Breast epithelium (tissue), 4 donors: ENCODE measurements at regions not wholly inside any gene's neighbourhood (a gene's known extent, or its start where the extent isn't known, plus 50 kb on each side); places are given as distances from the start of the nearest gene placed in this dataset.
A peak's percentile ranks its signal among the peaks of the same experiment; 100 is the strongest.

ENCODE experiments used
- DNase-seq, 2 donors: peaks; one replicate each; pipeline ENCODE4 v3.0.0-alpha.2; 2019; ENCODE audit warnings: low spot score in 2 of 2
- H3K27ac ChIP-seq, 2 donors: fragments of 200-600 bp; sonication (generic) in 1 of 2; one replicate each; pipeline ENCODE4 v1.5.1; 2016 to 2019; ENCODE audit warnings: mild to moderate bottlenecking in 1 of 2
- H3K27me3 ChIP-seq, 2 donors: fragments of 200-600 bp; sonication (generic) in 1 of 2; one replicate each; pipeline versions ENCODE4 v1.5.1 to v1.6.0; 2017 to 2019; ENCODE audit warnings: control low read depth in 1 of 2, mild to moderate bottlenecking in 1 of 2
- H3K36me3 ChIP-seq: fragments of 200-600 bp; one replicate; pipeline ENCODE4 v1.5.1; 2019
- H3K4me1 ChIP-seq, 2 donors: fragments of 200-600 bp; sonication (generic); one replicate each; pipeline ENCODE4 v1.5.1; 2016 to 2019; ENCODE audit warnings: control low read depth in 1 of 2
- H3K4me3 ChIP-seq, 3 donors: fragments of 200-600 bp; sonication (generic); 1 replicate in 2 of 3; 2 replicates in 1 of 3; pipeline ENCODE4 v1.5.1; 2016 to 2019; ENCODE audit warnings: mild to moderate bottlenecking in 3 of 3, moderate library complexity in 2 of 3
- H3K9me3 ChIP-seq, 2 donors: fragments of 200-600 bp; sonication (generic) in 1 of 2; one replicate each; pipeline ENCODE4 v1.5.1; 2016 to 2019; ENCODE audit warnings: control low read depth in 1 of 2
- CTCF ChIP-seq, 3 donors: fragments of 450-650 bp; IDR thresholded peaks; one replicate each; pipeline ENCODE4 v1.5.1; 2016 to 2017; ENCODE audit warnings: antibody characterized with exemption in 3 of 3, mild to moderate bottlenecking in 3 of 3, moderate library complexity in 3 of 3
- POLR2A ChIP-seq: fragments of 450-650 bp; IDR thresholded peaks from one replicate; pipeline ENCODE4 v1.6.1; 2016; ENCODE audit warnings: antibody characterized with exemption, mild to moderate bottlenecking, moderate library complexity
- POLR2AphosphoS5 ChIP-seq, 3 donors: sonication (generic); formaldehyde crosslinking; IDR thresholded peaks; one replicate each; pipeline ENCODE4 v1.6.1; 2017; ENCODE audit warnings: antibody characterized with exemption in 3 of 3
- intact Hi-C: fragments of 100-400 bp; cut with DNase I; formaldehyde crosslinking; loops from one replicate; pipeline ENCODE4 v1.15.1; 2023; ENCODE audit warnings: low total_unique reads

- intact Hi-C loops = no loop called here
- Histone ChIP-seq H3K4me3 (no peak overlapping the region), H3K27me3 (no peaks in the 10 kb centered on the region), H3K4me1 (peaks cover 0 to 6% of the 10 kb centered on the region in 2 donors), H3K9me3 (no peaks in the 10 kb centered on the region), H3K27ac (peak overlapping the region; percentile 73 to 82), H3K36me3 (no peaks in the 10 kb centered on the region)
- peak in 1 of 2 donors; percentile 62 for DNase-seq
- TF ChIP-seq POLR2AphosphoS5 (IDR thresholded peaks at IDR 0.05) (peak; percentile 48 to 82 (median 69)), POLR2A (no peak)
Observed at GRCh38 chr2:226660526-226660925, 139.1 kb downstream of the IRS1 start.

GRCh38 chr2:226660124-226660523 lies 139.5 kb downstream of the IRS1 start:
- H3K4me3 ChIP-seq = no peak overlapping the region
- H3K9me3 ChIP-seq = no peaks in the 10 kb centered on the region
- no peaks in the 10 kb centered on the region for H3K27me3 ChIP-seq
- H3K27ac ChIP-seq = peak overlapping the region; percentile 73 to 82
- H3K4me1 ChIP-seq = peaks cover 0 to 6% of the 10 kb centered on the region in 2 donors
- H3K36me3 ChIP-seq = no peaks in the 10 kb centered on the region
- DNase-seq = no peak
- TF ChIP-seq POLR2AphosphoS5 (IDR thresholded peaks at IDR 0.05) (no peak), POLR2A (no peak), CTCF (IDR thresholded peaks at IDR 0.05) (no peak)
- intact Hi-C loops = no loop called here

- peaks cover 0 to 6% of the 10 kb centered on the region in 2 donors for H3K4me1 ChIP-seq
- intact Hi-C loops = no loop called here
- no peak for DNase-seq
- H3K9me3 ChIP-seq = no peaks in the 10 kb centered on the region
- H3K27me3 ChIP-seq = no peaks in the 10 kb centered on the region
- no peak overlapping the region for H3K4me3 ChIP-seq
- TF ChIP-seq CTCF (IDR thresholded peaks at IDR 0.05) = no peak
- TF ChIP-seq POLR2A = no peak
- no peak for TF ChIP-seq POLR2AphosphoS5 (IDR thresholded peaks at IDR 0.05)
- H3K36me3 ChIP-seq = no peaks in the 10 kb centered on the region
- H3K27ac ChIP-seq = peak overlapping the region; percentile 44 to 56
Observed at GRCh38 chr2:226659410-226659809, 140.2 kb downstream of the IRS1 start.

- Histone ChIP-seq H3K27me3 (no peaks in the 10 kb centered on the region), H3K4me3 (no peak overlapping the region), H3K36me3 (no peaks in the 10 kb centered on the region), H3K4me1 (peaks cover 0 to 6% of the 10 kb centered on the region in 2 donors), H3K9me3 (no peaks in the 10 kb centered on the region), H3K27ac (peak overlapping the region in 1 of 2 donors; percentile 44)
- no peak for DNase-seq
- TF ChIP-seq CTCF (IDR thresholded peaks at IDR 0.05) = no peak
- TF ChIP-seq POLR2A = no peak
- no peak for TF ChIP-seq POLR2AphosphoS5 (IDR thresholded peaks at IDR 0.05)
- intact Hi-C loops = no loop called here
Observed at GRCh38 chr2:226658555-226658954, 141.1 kb downstream of the IRS1 start.

GRCh38 chr2:226657340-226658053 lies 142.1 kb downstream of the IRS1 start:
- H3K27me3 ChIP-seq = no peaks in the 10 kb centered on the region
- TF ChIP-seq CTCF (IDR thresholded peaks at IDR 0.05) (no peak), POLR2A (no peak)
- intact Hi-C loops = no loop called here
- H3K27ac ChIP-seq = no peak overlapping the region
- peaks cover 0 to 6% of the 10 kb centered on the region in 2 donors for H3K4me1 ChIP-seq
- no peak overlapping the region for H3K4me3 ChIP-seq
- no peaks in the 10 kb centered on the region for H3K36me3 ChIP-seq
- H3K9me3 ChIP-seq = no peaks in the 10 kb centered on the region
- no peak for DNase-seq
